T1000 (cell line): ENCODE measurements at regions not wholly inside any gene's neighbourhood (a gene's known extent, or its start where the extent isn't known, plus 50 kb on each side); places are given as distances from the start of the nearest gene placed in this dataset.
"Not testable (repeated sequence)": the region's sequence is repeated elsewhere in the genome, so short reads cannot be mapped to it uniquely, and the experiment has no call there.

Source experiments
- DNase-seq: peaks from one replicate; lab custom pipeline; 2025; ENCODE audit warnings: mixed read lengths; lab: John Stamatoyannopoulos, UW

DNA sequence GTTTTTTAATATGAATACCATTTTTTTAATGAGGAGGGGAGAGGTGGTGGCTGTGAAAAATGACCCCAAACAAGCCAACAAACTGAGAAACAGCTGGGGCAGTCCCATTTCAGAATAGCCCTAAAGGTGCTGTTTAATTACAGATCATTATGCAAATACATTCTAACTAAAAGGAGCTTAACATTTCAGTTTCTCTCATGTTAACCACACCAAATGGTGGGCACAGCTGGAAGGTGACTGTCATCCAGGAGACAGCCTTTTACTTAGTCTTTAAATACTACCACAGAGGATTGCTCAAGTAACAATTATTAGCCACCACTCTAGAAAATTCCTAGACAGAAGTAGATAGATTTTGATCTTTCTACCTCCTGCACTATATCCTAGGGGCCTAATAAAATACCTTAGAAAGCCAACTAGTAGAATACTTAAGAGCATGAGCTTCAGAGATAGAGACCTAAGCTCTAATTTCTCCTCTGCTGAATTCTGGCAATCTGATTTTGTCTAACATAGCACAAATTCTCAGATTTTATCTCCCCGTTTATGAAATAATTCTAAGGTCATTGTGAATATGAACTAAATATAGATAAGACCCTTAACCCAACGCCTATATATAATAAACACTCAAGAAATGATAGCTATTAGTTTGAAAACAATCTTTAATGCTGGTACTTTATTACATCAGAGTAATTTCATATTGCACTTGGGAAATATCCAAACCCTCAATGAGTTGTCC is 615.1 kb upstream of the NRSN1 start:
- no peak for DNase-seq

DNA sequence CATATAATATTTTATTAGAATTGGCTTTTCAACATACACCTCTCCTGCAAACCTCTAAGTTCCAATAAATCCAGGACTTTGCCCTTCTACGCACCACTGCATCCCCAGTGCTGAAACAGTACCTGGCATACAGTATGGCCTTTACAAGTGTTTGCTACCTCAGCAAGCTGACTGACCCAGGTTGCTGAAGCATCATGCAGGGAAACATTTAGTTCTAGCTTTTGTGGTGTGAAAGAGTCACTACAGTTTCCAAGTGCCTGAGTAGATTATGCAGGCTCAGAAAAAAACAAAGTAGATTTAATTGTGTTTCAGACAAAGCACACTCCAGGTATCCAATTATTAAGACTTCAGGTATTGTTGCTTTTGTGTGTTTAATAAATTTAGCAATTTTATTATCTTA is 614.2 kb upstream of the NRSN1 start:
- DNase-seq, result no peak

DNA sequence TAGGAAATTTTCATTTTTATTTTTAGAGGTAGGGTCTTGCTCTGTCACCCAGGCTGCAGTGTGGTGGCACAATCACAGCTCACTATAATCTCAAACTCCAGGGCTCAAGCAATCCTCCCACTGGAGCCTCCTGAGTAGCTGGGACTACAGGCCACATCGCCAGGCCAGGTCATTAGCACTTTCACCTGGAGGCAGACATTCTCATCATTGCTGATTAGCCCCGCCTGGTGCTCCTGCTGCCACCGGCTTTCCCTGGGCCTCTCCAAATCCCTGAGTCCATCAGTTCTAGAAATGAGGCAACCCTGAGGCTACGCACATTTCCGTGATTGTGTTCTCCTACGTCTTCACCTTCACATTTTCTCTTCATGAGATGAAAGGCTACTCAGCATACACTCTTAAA is 607.7 kb upstream of the NRSN1 start:
- DNase-seq, result no peak

DNA sequence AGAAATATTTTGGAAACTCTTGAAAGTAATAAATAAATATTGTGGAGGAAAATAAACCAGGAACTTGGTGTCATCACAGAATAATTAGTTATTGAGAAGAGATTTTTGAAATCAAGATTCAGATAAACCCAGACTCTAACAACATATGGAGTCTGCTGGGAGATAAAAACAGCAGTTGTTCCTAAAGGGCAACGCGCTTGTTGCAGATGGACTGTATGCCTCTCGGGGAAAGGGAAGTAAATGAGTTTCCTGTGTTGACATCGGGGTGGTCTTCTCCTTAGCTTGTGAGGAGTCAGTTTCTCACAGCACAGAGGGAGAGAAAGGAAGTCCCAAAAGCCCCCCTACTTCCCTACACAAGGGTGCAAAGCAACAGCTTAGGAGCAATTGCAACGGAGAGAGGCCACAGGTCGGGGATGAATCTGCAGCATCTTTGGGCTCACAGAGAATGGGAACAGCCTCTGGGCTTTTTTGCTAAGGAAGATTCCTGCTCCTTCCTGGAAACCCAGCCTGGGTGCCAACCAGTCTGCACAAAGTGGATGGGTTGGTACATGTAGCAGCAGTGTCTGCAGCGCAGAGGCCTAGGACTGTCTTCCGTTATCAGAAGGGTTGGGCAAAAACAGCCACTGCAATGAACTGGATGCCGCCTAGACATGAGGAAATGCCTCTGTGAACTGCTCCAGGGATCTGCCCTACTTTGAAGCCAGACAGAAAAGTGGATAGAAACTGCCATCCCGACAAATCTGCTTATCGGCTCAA is 603.0 kb upstream of the NRSN1 start:
- DNase-seq, result no peak

DNA sequence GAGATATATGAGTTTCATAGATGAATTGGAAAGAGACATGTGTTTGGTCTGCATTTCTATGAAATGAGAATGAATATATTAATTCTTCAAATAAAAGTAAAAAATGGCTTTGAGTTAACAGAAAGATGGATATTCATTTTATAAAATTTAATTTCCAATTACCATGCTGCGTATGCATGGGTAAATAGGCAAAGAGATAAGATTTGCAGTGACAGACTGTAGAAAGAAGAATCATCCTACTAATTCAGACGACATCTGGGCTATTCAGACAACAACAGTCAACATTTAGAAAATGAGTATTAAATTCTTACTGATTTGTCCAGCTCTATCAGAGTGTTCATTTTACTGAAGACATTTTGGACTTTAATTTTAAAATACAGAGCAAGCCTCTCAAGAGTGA is 602.2 kb upstream of the NRSN1 start:
- DNase-seq, result no peak

DNA sequence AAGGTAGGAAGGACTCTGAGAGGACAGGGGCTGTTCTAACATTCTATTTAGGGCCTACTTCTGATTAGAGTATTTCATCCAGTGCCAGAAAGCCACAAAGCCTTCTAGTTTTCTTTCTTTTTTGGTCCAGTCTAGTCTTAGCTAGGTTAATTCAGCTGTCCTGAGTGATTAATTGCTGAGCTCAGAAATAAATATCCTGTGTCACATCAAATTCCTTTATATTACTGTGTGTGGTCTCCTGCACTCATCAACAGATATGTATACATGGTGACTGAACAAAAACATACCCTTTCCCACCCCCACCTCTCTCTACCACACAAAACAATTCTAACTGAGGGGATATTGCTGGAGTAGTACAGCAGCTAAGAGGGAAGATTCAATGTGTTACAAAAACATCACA is 601.5 kb upstream of the NRSN1 start:
- no peak for DNase-seq

DNA sequence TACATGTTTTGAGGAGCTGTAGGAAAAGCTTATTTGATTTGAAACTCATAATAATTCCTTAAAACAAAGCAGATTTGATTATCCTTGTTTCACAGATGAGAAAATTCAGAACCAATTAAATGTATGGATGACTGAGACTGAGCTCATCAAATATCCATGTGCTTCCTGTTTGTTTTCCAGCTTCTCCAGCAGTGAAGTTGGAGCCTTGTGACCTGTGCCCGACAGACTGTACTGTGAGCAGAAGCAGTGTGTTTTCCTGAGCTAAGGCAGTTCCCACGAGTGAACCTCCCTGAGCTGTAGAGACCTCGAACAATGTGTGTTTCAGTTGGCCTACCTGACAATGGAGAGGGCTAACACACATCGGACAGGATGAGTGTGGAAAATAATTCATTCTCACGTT is 599.5 kb upstream of the NRSN1 start:
- DNase-seq, result no peak

DNA sequence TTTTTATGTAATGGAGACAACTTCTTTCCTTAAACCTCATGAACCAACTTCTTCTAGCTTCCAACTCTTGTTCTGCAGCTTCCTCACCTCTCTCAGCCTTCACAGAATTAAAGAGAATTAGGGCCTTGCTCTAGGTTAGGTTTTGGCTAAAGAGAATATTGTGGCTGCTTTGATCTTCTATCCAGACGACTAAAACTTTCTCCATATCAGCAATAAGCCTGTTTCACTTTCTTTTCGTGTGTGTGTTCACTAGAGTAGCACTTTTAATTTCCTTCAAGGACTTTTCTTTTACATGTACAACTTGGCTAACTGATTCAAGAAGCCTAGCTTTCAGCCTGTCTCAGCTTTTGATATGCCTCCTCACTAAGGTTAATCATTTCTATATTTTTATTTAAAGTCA is 596.1 kb upstream of the NRSN1 start:
- no peak for DNase-seq

DNA sequence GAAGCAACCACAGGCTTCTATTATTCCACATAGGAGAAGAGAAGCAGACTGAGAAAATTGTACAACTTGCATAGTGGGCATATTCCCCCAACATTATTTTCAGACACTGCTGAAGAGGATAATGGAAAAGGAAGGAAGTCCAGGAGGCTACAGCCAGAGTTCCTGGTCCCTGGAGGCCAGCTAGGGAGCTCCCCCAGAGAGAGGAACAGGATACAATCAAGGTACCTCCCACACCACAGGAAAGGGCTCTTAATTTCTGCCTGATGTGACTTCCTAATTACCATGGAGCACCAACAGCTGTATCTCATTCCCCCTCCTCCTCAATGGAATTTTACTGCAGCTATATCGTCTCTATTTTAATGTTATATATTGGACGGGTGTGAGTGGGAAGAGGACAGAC is 594.3 kb upstream of the NRSN1 start:
- no peak for DNase-seq

DNA sequence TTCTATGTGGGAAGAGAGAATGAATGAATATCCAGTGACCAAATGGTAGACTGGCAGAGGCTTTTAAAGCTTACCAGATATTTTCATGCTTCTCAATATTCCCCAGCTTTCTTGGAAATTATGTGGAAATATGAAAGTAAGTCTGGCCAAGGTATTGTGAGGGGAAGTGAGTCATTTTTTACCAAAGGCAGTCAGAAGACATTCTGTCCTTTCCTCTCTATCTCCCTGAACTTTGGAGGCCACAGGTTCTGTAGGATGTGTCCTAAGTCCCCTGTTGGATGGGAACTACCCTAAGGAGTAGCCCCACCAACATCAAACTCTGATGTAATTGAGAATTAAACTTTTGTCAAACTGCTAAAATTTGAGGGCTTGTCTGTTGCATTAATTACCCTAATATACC is 593.8 kb upstream of the NRSN1 start:
- no peak for DNase-seq

DNA sequence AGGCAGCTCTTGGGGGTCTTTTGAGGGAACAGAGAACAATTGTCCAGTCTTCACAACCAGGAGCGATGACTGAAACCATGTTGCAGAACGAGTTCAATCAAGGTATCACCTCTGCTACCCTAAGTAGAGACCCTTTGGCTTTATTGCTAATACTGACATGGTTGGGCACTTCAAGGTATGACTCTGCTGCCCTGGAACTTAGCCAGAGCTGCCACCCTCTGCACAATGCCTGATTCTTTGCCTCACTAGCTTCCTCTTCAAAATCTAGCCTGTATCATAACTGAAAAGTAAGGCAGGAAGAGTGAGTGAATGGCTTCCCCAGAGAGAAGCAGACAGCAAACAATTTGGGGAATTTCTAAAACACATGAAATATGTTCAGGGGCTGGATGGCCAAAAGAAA is 592.7 kb upstream of the NRSN1 start:
- no peak for DNase-seq

DNA sequence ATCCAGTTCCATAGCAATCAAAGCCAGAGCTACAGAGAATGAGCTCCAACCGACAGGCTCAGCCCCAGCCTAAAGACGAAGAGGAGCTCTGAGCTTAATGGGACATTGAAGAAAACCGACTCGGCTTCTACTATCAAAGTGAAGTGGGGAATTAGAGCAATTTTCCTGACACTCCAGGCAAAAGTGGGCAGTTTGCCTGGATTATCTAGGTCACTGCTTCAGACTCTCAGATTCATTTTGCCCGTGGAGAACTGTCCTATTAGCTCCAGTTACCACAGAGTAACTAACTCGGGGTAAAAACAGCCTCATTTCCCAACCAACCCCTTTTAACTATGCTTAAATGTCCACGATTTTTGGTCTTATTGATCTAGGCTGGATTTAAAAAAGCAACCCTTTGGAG is 592.1 kb upstream of the NRSN1 start:
- DNase-seq, result no peak

DNA sequence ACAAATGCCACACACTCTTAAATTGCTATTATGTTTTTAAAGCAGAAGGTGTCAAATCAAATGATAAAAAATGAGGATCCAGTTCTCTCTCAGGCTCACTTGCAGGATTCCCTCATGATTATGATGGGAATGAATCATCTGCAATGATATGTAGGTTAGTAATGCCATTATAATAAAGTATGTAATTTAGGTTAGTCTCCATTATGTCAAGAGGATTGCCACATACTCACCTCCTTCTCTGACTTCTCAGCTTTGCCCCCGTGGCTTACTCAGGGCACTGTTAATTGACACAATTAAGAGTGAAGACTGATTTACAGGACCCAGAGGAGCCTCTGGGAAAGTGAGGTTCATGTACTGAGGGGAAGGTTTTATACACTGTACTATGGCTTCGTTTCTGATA is 591.7 kb upstream of the NRSN1 start:
- no peak for DNase-seq

DNA sequence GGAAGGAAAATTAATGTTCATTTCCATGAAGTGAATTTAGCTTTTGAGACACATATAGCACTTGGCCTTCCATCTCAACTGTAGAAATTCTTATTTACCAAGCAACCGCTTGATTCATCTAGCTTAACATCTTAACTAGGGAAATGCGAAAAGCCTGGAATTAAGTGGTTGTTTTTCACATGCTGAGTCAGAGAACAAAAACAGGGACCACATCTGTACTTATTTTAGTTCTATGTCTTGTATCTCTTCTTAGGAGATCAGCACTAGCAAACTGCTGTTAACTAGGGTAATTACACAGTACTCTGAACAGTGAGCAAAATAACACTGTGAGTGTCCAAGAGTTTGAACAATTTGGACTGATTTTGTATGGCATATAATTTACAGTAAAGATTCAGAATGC is 590.9 kb upstream of the NRSN1 start:
- DNase-seq, result no peak

DNA sequence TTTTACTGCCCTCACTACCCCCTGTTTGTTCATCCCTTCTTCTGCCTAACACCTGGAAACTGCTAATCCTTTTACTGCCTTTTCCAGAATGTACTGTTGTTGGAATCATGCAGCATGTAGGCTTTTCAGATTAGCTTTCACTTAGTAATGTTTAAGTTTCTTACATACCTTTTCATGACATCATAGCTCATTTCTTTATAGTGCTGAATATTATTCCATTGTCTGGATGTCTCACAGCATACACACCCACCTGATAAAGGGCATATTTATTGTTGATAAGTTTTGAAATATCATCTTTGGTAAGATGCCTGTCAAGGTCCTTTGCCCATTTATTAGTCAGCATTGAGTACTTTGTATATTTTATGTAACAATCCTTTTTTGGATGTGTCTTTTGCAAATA is 588.2 kb upstream of the NRSN1 start:
- no peak for DNase-seq

DNA sequence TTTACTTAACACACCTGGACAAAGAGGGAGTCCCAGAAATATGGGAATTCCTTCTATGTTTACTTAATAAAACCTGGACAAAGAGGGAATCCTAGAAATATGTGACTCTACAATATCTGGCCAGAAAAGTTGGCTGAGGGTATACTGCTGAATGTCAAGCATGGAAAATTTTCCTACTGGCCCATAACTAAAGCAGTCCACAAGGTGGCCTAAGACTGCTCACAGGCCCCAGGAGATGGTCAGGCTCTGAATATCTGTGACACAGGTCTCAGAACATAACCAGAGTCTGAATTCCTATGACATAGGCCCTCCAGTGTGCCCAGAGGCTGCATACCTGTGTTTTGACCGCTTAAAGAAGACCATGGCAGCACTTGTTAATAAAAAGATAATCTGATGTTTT is 578.2 kb upstream of the NRSN1 start:
- DNase-seq, result no peak

DNA sequence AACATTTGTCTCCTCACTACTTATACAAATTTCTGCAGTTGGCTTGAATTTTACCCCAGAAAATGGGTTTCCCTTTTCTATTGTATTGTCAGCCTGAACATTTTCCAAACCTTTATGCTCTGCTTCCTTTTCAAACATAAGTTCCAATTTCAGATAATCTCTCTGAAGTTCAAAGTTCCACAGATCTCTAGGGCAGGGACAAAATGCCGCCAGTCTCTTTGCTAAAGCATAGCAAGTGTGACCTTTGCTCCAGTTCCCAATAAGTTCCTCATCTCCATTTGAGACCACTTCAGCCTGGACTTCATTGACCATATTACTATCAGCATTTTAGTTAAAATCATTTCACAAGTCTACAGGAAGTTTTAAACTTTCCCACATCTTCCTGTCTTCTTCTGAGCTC is 571.1 kb upstream of the NRSN1 start:
- not testable (repeated sequence) for DNase-seq

DNA sequence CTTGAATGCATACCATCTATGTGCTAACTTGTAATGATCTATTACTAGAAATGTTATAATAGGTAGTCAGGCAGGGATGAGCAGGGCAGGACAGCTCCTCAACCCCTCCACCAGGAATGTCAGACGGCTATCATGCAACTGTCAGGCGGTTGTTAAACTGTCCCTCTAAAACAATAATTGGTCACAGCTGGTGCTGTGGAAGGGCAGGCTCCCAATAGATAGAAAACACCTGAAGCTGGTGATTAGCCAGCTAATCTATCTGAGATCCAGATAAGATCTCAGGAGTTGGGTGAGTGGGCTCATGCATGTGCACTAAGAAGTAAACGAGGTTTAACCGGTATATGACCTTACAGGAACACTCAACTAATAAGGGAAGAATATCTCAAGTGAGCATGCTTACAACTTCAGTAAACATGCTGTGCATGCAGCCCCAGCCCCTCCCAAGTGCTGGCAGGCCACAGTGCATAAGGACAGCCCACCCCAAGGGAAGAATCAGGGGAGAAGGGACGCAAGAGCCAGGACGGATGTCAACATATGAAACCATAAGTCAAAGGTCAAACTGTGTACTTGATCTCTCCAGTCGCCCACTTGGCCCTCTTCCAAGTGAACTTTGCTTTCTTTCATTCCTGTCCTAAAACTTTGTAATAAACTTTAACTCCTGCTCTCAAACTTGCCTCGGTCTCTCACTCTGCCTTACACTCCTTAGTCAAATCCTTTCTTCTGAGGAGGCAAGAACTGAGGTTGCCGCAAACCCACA is 566.2 kb upstream of the NRSN1 start:
- DNase-seq, result no peak

DNA sequence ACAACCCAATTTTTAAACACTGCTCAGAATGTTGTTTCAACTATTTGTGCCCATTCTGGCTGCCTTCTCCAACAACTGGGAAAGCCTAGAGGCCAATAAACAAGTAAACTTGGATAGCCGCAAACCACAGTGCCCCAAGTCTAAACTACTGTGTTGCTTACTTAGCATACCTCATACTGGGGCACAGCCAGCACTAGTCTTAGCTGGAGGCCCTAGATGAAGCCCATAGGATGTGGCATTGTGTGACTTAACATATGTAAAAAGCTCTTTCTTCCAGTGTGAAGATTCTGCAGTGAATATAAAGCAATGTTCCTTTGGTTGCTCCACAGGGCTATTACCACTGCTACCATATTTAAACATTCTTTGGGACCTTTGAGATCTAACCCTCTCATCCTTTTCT is 564.3 kb upstream of the NRSN1 start:
- DNase-seq, result no peak

DNA sequence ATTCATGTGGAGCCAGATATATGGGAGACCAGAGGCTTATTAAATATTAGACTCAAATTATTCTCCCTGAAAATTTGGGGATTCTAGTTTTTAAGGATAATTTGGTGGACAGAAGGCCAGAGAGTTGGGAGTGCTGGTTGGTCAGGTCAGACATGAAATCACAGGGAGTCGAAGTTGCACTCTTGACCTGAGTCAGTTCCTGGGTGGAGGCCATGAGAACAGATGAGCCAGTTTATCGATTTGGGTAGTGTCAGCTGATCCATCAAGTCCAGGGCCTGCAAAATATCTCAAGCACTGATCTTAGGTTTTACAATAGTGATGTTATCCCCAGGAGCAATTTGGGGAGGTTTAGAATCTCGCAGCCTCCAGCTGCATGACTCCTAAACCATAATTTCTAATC is 563.5 kb upstream of the NRSN1 start:
- DNase-seq, result no peak

DNA sequence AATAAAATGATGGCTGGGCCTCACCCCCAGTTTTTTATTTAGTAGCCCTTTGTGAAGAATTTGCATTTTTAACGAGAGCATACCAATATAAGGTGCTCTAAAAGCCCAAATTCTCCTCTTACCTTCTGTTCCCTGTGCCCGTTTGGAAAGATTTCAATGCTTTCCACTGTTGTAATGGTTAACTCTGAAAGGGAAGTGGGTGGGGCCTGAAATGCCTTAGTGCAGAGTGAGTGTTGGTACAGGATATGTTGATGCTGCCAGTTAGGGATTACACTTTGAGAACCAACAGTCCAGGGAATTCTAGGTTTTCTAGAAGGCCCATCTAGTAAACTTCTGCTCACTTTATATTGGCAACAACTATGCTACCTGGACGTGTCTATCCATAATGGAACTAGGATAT is 562.7 kb upstream of the NRSN1 start:
- DNase-seq, result no peak

DNA sequence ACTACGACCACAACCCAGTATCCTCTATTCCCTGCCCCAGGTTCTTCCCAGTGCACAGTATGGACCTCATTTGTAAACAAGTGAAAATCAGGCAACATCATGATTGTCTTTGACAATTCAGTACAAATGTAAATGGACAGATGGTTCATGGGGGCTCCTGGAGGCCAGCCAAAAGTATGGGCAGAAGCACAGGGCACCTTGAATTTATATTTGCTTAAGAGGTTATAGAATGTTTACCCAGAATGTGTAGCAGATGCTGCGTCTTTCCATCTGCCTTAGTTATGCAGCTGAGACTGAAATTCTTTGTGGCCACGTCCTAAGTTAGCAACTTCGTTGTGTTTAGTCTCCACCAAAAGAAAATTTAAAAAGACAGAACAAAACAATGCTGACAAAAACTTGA is 559.6 kb upstream of the NRSN1 start:
- DNase-seq, result no peak

DNA sequence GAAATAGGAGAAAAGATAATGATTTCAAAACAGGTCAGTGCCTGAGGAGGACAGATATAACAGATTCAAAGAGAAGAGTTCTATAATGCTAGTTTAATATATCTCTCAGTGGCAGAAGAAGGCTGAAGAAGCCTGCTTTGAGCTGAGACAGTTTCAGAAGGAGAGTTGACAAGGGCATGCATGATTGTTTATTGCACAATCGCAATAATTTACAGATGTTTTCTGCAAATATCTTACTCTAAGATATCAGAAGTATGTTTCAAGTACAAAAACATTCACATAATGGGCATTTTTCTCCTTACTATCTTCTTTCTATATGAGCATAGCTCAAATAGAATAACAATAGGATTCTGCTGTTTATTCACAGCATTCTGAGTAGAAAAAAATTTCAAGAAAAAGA is 557.7 kb upstream of the NRSN1 start:
- DNase-seq, result no peak
